NCI-H2196 treated with DMSO at 0.1 percent for 48 hours (cell line): ENCODE measurements at regions not wholly inside any gene's neighbourhood (a gene's known extent, or its start where the extent isn't known, plus 50 kb on each side); places are given as distances from the start of the nearest gene placed in this dataset.

ENCODE experiments used
- DNase-seq: peaks from one replicate; lab custom pipeline; 2025; ENCODE audit not compliant: unreplicated experiment; lab: John Stamatoyannopoulos, UW

DNA sequence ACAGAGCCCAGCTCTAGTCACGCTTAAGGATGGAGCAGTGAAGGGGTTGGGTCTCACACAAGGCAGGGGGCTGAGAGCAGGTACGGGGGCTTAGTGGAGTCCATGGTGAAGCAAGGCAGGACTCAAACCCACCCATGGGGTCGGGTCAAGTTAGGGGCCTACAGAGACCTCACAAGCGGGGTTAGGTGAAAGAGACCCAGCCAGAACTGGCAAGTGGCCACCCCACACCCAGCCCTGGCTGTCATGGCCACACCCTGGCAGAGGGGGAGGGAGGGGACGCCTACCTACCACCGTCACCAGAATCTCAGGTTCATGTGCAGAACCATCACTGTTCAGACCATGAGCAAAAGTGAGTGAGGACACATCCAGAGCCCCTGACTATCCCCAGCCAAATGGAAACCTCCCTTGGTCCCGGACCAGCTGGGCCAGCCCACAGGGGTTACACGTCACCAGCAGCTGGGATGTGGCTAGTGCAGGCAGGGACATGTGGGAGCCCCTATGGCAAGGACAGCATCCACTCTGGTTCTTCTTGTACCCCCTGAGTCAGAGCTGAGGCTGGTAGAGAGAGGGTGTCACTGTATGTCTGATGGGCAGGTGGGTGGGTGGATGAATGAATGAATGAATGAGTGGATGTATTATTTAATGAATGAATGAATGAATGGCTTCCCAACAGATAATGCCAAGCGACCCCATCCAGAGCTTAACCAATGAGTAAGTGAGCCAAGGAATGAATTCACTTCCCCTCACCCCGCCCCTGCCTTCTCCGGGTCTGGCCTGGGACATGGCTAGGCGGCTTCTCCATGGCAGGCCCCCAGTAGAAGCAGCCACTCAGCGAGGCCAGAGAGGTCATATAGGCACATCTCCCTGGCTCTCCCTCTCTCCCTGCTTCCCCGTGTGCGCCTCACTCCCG, 681.6 kb downstream of the TBC1D22A start:
- DNase-seq = no peak

DNA sequence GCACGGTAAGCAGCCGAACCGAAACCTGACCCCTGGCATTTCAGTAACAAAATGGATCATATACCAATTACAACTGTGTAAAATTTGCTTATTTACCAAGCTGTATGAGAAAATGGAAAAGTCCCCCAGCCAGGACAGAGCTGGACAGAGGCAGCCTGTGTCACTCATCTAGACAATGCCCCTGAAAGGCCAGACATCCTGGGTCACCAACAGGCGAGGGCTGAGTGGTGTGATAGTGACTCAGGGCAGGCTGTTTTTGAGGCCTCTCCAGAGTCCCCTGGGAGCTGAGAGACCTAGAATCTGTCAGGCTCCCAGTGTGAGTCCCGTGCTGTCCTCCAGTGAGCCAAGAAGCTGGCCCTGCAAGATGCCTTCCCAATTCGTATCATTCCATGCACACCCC, 680.4 kb downstream of the TBC1D22A start:
- DNase-seq = no peak

DNA sequence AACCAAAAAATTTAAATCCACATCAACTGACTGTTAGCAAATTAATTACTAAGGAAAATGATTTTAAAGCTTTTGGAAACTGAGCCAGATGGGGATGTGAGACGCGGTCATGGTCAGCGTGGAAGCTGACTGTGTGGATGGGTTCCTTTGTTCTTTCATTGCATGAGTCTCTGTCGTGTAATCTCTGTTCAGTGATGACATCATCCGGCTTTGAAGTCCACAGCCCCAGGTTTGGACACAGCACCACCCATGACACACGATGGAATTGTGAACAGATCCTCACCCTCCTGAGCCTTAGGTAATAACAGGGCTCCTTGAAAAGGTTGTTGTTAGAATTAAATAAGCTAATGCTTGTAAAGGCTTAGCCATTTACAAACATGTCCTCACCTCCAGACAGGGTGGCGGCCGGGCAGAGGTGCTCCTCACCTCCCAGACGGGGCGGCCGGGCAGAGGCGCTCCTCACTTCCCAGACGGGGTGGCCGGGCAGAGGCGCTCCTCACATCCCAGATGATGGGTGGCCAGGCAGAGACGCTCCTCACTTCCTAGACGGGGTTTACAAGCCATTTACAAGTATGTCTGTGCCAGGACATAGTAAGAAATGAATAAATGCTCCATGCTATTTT, 677.3 kb downstream of the TBC1D22A start:
- DNase-seq = no peak

DNA sequence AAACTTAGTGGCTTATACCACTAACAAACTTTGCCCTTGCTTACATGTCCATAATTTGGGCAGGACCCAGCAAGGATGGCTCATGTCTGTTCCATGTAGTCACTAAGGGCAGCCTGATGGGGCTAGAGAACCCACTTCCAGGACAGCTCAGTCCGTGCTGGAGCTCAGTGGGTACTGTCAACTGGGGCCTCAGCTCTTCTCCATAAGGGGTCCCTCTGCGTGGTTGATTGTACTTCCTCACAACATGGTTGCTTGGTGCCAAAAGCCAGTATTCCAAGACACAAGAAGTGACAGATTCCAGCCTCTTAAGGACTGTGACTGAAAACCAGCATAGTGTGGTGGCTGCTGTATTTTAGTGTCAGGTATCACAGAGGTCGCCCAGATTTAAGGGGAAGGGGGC, 675.2 kb downstream of the TBC1D22A start:
- no peak for DNase-seq

DNA sequence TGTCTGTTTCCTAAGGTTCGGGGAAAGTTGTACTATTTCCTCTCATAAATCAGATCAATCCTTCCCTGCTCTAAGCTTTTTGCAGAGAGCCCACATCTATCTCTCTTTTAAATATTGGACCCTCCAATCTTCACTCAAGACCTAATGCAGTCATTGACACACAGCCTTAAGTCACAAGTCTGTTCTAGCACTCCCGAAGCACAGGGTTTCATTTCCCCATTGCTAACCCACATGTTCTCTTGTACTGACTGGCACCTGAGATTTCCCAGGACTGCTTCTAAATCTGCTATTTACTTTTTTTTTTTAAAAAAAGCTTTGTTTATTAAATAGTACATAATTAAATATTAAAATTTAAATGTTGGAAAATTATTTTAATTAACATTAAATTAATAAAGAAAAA, 674.7 kb downstream of the TBC1D22A start:
- DNase-seq = no peak

DNA sequence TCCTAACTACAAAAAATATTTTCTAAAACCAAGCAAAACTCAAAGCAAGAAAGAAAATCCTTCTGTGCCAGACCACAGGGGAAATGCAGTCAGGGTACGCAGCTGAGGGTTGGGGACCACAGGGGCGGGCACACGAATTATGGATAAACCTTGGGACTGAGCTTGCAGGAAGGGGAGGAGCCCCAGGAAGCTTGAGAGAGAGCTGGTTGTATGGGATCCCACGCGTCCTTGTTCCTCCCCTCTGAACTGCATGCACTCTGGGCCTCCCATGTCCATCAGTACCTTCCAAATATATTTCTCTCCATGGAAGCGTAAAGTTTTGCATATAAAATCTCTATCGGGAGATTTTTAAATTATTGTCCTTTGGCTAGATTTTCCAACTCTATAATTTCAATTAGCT, 673.4 kb downstream of the TBC1D22A start:
- no peak for DNase-seq

DNA sequence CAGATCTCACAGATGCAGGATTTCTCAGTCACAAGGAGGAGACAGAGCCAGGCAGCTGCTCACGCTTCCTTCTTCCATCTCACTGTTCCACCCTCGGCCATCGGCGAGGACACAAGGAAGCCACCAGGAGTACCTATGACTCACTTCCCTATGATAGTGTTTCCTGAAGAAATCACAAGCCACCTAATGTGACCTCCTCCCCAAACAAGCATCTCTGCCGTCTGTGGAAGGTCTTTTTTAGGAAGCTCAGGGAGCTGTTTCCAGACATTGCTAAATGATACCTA, 672.7 kb downstream of the TBC1D22A start:
- no peak for DNase-seq

DNA sequence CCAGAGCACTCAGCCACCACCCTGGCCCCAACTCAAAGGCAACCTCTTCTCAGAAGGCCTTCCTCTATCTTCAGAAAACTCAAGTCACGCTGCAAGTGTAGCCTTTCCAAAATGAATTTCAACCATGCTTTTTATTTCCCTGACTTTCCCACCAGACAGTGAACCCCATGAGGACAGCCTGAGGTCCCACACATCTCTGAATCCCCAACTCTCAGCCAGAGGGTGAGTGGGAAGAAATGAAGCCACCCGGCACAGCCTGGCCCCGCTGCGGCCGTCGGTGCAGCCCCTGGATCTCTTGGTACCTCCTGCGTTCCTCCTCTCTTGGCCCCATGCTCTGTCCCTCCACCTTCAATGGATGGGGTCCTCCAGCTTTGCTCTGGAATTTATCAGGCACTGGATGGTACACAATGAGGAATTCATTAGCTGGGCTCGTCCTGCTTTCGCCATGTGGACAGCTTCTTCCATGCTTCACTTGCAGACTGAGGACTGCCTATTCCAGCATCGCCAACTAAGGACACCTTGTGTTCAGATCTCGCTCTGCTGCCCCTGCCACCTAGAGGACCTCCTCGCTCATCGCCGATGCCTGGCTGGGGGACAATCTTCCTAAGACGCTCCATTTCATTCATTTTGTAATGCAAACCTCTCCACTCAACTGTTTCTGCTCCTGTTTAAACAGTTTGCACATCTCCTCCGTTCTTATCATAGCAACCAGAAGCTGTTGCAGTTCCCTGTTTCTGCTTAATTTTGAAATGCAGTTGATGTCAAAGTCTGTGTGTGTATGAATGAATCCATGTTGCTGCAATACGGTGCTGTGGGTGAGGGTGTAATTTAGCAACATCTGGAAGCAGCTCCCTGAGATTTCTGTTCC, 672.1 kb downstream of the TBC1D22A start:
- no peak for DNase-seq

DNA sequence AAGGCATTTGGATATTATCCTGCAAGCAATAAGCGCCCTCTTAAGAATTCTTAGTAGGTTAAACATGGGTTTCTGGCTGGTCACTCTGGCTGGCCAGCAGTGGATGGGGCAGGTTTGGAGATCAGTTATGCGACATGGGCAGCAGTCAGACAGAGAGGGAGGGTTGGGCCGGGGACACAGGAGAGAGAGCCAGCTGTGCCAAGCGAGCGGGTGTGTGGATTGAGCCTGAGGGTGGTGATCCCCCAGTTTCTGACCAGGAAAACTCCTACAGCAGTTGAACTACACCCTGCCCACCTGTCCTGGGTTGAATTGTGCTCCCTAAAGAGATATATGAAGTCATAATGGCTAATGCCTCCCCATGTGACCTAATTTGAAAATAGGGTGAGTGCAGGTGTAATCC, 671.2 kb downstream of the TBC1D22A start:
- no peak for DNase-seq

DNA sequence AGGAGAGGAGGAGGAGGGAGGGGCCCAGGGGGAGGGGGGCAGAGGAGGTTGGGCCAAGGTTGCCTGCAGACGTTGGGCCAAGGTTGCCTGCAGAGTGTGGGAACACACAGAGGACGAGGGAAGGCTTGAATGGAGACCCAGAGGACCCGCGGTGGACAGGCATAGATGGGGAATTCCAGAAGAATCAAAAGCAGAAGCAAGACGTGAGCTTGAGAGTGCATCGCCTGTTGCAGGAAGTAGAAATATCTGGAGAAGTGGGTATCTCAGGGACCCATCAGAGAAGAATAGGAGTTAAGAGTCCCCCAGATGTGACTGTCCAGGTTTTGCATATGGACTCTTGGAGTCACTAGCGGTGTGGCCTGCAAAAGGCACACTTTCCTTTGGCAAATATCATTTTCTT, 670.2 kb downstream of the TBC1D22A start:
- DNase-seq = no peak

DNA sequence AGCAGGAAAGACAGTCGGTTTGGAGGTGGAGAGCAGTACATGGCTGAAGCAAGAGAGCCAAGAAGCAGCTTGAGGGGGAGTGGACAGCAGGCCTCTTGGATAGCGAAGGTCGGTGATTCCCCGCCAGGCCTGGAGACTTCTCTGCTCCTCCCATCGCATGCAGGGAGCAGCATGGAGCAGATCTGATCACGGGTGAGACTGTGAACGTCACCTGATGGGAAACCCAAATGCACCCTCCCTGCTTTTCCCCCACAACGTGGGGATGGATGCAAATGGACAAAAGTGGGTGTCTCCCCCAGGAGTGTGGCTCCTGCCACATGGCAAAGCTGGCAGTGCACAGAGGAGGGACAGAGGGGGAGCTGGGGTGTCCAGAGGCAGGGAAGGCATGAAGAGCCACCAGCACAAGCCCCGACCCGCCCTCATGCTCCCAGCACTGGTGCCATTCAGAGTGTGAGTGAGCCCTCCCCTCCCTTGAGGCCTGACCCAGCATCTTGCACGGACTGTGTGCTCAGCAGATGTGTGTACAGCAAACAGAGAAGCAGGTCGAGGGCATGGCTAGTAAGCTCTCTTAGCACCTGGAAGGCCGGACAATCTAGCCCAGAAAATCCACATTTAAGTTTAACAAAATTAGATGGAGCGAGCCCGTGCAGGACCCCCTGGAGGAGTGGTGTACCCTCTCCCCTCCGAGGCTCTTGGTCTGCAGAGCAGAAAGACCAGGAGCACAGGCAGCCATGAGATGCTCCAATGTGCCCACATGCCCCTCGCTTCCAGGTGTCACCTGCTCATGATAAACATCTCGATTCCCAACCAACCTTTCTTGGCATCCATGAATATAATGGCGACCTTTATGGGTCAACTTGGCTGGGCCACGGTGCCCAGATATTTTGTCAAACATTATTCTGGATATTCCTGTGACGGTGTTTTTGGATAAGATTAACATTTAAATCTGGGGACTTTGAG, 661.7 kb downstream of the TBC1D22A start:
- no peak for DNase-seq

DNA sequence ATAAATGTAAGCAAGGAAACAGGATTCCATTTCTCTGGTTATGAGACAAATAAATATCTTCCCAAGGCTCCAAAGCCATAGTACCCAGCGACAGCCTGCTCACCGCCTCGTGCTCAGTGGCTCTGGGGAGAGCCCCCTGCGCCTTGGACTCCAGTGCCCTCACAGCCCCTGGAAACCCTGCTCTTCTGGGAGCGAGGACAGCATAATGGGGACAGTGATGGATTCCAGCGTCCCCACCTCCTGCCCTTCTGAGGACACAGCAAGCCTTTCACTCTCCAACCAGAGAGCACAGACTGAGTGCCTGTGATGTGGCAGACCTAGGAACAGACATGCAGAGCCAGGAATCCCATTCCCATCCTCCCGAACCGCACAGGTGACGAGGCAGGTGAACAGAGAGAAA, 660.8 kb downstream of the TBC1D22A start:
- no peak for DNase-seq

DNA sequence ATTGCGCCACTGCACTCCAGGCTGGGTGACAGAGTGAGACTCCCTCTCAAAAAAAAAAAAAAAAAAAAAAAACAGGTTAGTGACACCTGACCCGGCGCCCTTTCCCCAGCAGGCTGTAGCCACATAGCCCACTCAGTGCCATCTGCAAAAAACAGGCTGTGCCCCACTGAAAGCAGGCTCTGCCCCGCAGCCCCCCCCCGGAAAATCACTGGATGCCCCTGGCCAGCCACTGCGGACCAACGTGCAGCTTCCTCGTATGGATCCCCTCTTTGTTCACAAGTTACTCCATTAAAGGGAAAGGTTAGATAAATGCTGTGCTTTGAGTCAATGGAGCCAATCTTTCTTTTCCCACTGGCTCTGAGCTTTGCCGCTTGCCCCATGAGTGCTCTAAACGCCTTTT, 660.3 kb downstream of the TBC1D22A start:
- no peak for DNase-seq

DNA sequence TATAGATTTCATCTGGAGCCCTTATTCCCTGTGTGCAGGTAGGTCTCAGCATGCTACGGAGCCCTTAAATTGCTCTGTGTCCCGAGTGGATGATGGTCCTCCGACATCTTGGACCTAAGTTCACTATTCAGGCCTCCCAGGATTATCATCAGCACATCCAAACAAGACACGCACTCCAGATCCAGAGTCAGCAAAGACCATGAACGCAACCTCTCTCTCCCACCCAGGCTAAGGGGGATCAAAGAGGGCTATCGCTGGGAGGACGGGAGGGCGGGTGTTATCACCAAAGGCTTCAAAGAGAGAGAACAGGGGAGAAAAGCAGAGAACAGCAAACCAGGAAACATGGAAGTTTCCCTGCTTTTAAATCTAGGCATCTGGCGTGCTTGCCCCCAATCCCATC, 659.4 kb downstream of the TBC1D22A start:
- no peak for DNase-seq

DNA sequence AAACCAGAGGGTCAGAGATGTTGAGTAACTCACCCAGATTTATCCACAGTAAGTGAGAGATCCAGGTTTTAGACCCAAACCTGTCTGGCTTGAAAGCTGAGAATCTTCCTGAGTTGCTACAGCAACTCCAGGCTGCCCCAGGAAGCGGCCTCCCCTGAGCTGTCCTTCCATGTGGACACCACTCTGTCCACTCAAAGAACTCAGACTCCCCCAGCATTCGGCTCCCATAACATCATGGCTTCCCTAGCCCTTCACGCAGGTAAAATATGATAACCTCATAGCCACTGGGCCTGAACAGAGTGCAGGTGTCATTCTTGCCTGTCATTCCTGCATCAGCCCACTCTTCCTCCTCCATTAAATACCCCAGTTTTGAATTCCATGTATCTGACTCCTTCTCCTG, 657.8 kb downstream of the TBC1D22A start:
- no peak for DNase-seq

DNA sequence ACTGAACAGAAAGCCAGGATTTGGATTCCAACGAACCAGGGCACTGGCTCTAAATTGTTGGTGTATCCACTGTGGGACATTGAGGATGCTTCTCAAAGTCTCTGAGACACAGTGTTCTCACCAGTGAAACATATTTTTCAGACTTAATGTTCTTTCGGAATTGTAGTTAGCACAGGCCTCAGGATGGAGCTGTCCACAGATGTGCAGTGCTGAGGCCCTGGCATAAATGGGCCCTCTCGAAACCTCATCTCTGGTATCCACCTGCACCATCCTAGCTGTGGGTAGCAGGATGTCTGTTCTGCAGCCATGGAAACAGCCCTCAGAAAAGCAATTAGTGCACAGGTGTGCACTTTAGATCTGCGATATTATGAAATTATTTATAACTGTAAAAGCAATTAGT, 656.8 kb downstream of the TBC1D22A start:
- DNase-seq = no peak

DNA sequence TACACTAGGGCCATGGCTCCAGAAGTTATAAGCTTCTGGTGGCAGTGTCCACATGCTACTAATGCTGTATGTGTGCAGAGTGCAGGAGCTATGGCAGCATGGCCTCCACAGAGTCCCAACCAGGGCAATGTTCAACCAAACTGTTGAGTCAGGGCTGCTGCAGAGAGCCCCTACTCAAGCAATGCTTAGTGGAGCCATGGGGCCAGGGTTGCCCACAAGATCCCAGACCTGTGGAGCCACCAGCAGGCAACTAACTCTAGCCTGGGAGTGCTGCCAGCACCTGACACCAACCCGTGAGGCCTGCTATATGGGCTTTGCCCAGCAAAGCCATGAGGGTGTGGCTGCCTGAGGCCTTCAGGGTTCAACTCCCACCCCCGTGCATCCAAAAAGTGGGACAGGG, 655.2 kb downstream of the TBC1D22A start:
- DNase-seq = no peak

DNA sequence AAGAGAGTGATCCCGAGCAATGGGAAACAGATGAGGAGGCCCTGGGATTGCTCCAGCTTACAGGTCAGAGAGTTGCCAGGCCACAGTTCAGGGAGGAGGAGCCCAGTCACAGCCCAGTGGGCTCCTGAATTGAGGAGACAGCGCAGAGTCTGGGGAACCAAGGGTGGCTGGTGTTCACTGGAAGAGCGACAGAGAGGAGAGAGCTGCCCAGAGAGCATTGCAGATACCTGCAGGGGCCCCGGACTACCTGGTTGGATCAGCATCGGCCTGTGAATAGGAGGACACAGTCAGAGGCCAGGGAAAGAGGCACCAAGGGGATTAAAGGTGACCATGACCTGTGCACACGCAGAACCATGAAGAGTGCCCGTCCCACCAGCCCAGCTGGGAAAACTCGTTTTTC, 648.6 kb downstream of the TBC1D22A start:
- no peak for DNase-seq

DNA sequence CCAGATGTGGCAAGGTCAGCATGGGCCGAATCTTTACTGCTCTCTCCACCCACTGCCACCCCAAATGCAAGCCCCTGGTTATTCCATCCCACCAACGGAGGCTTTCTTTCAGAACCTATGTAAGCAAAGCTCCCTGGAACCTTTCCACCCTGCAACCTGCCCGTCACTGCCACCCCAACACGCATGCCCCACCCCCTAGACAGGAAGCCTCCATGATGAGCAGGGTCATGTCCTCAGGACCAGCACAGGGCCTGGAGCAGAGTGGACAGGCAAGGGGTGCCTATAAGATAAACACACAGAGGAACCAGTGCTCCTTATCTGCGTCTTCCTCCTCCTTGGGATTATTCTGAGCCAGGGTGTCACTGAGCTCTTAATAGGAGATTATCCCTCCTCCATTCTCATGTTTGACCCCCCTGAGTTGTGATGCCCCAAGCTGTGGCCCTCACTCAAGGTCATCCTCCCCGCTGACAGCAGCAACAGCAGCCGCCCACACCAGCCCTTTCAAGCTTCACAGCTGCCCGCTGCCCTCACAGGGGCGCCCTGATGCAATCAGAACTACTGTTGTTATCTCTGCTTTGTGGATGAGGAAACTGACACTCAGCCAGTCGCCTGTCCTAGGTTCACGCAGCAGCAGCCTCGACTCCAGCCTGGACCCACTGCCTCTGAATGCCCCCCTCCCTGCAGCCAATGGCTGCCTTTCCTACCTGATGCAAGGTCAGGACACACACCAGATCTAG, 647.3 kb downstream of the TBC1D22A start:
- DNase-seq = no peak

DNA sequence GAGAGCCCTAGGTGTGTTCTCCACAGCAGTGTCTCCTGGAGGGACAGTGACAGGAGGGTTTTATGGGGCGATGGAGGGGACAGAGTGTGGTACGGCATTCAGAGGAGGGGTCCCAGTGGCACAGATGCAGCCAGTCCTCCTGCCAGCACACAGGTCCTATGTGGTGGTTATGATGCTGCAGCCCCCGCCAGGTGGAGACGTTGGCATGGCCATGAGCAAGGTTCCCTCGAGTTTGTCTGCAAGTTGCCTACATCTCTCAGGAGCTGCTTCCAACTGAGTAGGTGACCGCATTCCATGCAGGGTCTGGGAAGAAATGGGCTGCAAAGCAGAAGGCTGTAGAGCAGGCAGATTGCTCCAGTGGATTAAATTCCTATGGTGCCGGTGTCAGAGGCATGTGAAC, 646.0 kb downstream of the TBC1D22A start:
- no peak for DNase-seq
